Esophagus mucosa (tissue), 1 donor: ENCODE measurements at regions not wholly inside any gene's neighbourhood (a gene's known extent, or its start where the extent isn't known, plus 50 kb on each side); places are given as distances from the start of the nearest gene placed in this dataset.

Source experiments
- ATAC-seq: fragments of 200-7000 bp; cut with Tn5 transposase; one replicate; pipeline ENCODE4 v1.9.1; 2020
- donor health status: DM: yes; HTN: yes; CAD: no.

- ATAC-seq = no peak
Measured at GRCh38 chr19:27759896-27760295, 1453.1 kb downstream of the UQCRFS1 start.

GRCh38 chr19:27758626-27759505 lies 1454.1 kb downstream of the UQCRFS1 start:
- ATAC-seq = no peak

GRCh38 chr19:27754700-27755099 lies 1458.3 kb downstream of the UQCRFS1 start:
- no peak for ATAC-seq

- ATAC-seq = no peak
Measured at GRCh38 chr19:27753622-27754021, 1459.3 kb downstream of the UQCRFS1 start.

- ATAC-seq = no peak
Measured at GRCh38 chr19:27752530-27753184, 1460.3 kb downstream of the UQCRFS1 start.

GRCh38 chr19:27751044-27751391 lies 1461.9 kb downstream of the UQCRFS1 start:
- no peak for ATAC-seq

- no peak for ATAC-seq
Measured at GRCh38 chr19:27750391-27751043, 1462.4 kb downstream of the UQCRFS1 start.

- ATAC-seq = no peak
Measured at GRCh38 chr19:27748551-27749152, 1464.3 kb downstream of the UQCRFS1 start.

- ATAC-seq = no peak
Measured at GRCh38 chr19:27746691-27747380, 1466.1 kb downstream of the UQCRFS1 start.

GRCh38 chr19:27745978-27746542 lies 1466.9 kb downstream of the UQCRFS1 start:
- no peak for ATAC-seq

GRCh38 chr19:27744926-27745768 lies 1467.8 kb downstream of the UQCRFS1 start:
- ATAC-seq = no peak

- no peak for ATAC-seq
Measured at GRCh38 chr19:27742041-27742440, 1470.9 kb downstream of the UQCRFS1 start.

- no peak for ATAC-seq
Measured at GRCh38 chr19:27741236-27741635, 1471.7 kb downstream of the UQCRFS1 start.

- no peak for ATAC-seq
Measured at GRCh38 chr19:27740396-27740795, 1472.6 kb downstream of the UQCRFS1 start.

GRCh38 chr19:27738569-27739193 lies 1474.3 kb downstream of the UQCRFS1 start:
- ATAC-seq = no peak

- ATAC-seq = no peak
Measured at GRCh38 chr19:27736225-27736624, 1476.7 kb downstream of the UQCRFS1 start.

GRCh38 chr19:27735314-27735713 lies 1477.6 kb downstream of the UQCRFS1 start:
- ATAC-seq = no peak

GRCh38 chr19:27734496-27735220 lies 1478.3 kb downstream of the UQCRFS1 start:
- no peak for ATAC-seq

GRCh38 chr19:27733551-27734266 lies 1479.2 kb downstream of the UQCRFS1 start:
- ATAC-seq = no peak
